Forelimb muscle (tissue), 1 donor: ENCODE measurements at regions not wholly inside any gene's neighbourhood (a gene's known extent, or its start where the extent isn't known, plus 50 kb on each side); places are given as distances from the start of the nearest gene placed in this dataset.
"Not testable (repeated sequence)": the region's sequence is repeated elsewhere in the genome, so short reads cannot be mapped to it uniquely, and the experiment has no call there.

ENCODE experiments used
- DNase-seq: peaks from one replicate; pipeline ENCODE4 v3.0.0-alpha.2; 2013; ENCODE audit warnings: low read depth

GRCh38 chr2:67571785-67572718, 174.9 kb downstream of the ETAA1 start:
- no peak for DNase-seq

- no peak for DNase-seq
Observed at GRCh38 chr2:67572721-67573435, 175.7 kb downstream of the ETAA1 start.

- DNase-seq: no peak
Observed at GRCh38 chr2:67574230-67574629, 177.1 kb downstream of the ETAA1 start.

- no peak for DNase-seq
Observed at GRCh38 chr2:67576226-67576625, 179.1 kb downstream of the ETAA1 start.

- DNase-seq: no peak
Observed at GRCh38 chr2:67576991-67577390, 179.9 kb downstream of the ETAA1 start.

GRCh38 chr2:67579216-67579615, 182.1 kb downstream of the ETAA1 start:
- no peak for DNase-seq

GRCh38 chr2:67579806-67580205, 182.7 kb downstream of the ETAA1 start:
- no peak for DNase-seq

- no peak for DNase-seq
Observed at GRCh38 chr2:67581751-67582150, 184.6 kb downstream of the ETAA1 start.

- DNase-seq: no peak
Observed at GRCh38 chr2:67583185-67583584, 186.1 kb downstream of the ETAA1 start.

GRCh38 chr2:67585400-67585799, 188.3 kb downstream of the ETAA1 start:
- no peak for DNase-seq

GRCh38 chr2:67589121-67589520, 192.0 kb downstream of the ETAA1 start:
- not testable (repeated sequence) for DNase-seq

- not testable (repeated sequence) for DNase-seq
Observed at GRCh38 chr2:67594522-67594921, 197.4 kb downstream of the ETAA1 start.

GRCh38 chr2:67596871-67597270, 199.7 kb downstream of the ETAA1 start:
- DNase-seq: no peak

- no peak for DNase-seq
Observed at GRCh38 chr2:67599561-67599960, 202.4 kb downstream of the ETAA1 start.

GRCh38 chr2:67600222-67600871, 203.2 kb downstream of the ETAA1 start:
- no peak for DNase-seq

GRCh38 chr2:67600946-67601345, 203.8 kb downstream of the ETAA1 start:
- no peak for DNase-seq

- no peak for DNase-seq
Observed at GRCh38 chr2:67604360-67604759, 207.2 kb downstream of the ETAA1 start.

- no peak for DNase-seq
Observed at GRCh38 chr2:67612576-67613042, 215.5 kb downstream of the ETAA1 start.

GRCh38 chr2:67613227-67613626, 216.1 kb downstream of the ETAA1 start:
- no peak for DNase-seq

GRCh38 chr2:67614454-67614853, 217.3 kb downstream of the ETAA1 start:
- DNase-seq: no peak

GRCh38 chr2:67616749-67617148, 219.6 kb downstream of the ETAA1 start:
- DNase-seq: peak; percentile 17

- no peak for DNase-seq
Observed at GRCh38 chr2:67619204-67619603, 222.1 kb downstream of the ETAA1 start.
